ENCODE measurements at regions not wholly inside any gene's neighbourhood (a gene's known extent, or its start where the extent isn't known, plus 50 kb on each side); places are given as distances from the start of the nearest gene placed in this dataset.
"Not testable (repeated sequence)": the region's sequence is repeated elsewhere in the genome, so short reads cannot be mapped to it uniquely, and the experiment has no call there.

DNA sequence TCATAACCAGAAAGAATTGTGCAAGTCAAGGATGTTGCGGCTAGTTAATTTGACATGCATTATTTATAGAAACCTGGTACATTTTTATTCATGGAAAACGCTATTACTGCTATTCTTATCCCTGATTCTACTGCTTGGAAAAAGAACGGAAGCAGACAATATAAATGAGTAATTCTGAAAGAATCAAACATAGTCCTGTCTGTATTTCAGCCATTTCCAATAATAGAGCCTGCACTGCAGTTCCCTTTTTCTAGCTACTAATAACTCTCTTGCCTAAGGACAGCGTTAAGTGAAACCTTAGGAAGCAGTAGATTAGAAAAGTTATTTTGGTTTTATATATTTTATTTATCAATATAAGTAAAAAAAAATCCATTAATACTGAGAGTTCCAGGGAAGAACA is 414.9 kb downstream of the CYLC2 start:
- no peak for DNase-seq

DNA sequence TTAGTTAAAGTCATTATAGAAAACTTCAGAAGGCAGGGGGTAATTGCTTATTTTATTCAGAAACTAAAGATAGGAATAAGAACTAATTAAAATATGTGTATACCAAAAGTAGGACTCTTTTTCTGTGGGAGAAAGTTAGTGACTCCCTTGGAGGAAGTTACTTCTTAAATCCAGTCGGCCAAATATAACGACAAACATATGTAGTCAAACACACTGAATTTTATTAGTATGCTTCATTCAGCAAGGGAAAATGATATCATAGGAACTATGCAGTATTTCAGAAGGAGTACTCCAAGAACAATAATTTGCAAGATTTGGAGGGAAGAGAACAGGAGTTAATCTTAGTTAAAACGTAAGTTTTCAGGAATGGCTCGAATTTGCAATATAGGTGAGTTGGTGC is 432.6 kb downstream of the CYLC2 start:
- no peak for DNase-seq

DNA sequence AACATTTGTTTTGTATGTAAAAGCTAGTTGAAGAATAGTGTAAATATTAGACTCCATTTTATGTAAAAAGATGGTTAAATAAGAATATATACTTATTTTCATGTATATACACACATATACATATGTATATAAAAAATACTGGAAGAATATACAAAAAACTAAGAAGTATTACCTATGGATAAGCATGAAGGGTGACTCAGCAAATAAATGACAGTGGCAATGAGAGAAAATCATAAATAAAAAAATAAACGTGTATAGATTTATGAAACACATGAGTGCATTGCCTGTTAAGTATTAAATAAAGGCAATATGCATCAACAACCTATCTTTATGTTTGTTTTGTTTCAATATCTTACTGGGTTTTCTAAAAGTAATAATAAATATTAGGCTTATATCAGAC is 435.3 kb downstream of the CYLC2 start:
- DNase-seq = no peak

DNA sequence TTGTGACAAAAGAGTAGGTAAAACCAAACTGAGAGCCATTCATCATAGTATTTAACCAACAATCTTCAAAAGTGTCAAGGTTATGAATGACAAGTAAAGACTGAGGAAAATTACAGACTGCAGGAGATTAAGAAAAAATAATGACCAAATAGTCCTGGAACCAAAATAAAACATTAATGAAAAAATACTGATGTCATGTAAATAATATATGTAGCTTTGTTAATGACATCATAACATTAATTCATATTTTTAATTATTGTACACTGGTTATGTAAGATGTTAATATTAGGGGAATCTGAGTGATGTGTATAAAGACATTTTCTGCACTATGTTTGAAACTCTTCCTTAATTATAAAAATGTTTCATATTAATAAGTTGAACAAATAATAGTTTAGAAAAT is 436.7 kb downstream of the CYLC2 start:
- no peak for DNase-seq

DNA sequence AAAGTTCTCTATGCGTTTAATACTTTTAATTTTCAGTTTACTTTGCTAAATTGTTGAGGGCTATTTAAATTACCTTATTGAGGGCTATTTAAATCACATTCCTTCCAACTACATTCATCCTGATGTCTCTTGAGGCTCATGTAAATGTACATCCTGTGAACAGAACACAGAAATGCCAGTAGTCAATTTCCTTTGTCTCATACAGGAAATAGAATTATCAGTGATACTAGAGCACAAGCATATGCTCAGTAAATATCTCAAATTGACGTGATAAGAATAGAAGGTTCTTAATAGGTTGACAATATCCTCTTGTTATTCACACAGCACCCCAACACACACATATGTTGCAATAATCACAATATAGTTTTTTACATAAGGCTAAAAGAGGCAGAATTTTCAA is 449.0 kb downstream of the CYLC2 start:
- no peak for DNase-seq

DNA sequence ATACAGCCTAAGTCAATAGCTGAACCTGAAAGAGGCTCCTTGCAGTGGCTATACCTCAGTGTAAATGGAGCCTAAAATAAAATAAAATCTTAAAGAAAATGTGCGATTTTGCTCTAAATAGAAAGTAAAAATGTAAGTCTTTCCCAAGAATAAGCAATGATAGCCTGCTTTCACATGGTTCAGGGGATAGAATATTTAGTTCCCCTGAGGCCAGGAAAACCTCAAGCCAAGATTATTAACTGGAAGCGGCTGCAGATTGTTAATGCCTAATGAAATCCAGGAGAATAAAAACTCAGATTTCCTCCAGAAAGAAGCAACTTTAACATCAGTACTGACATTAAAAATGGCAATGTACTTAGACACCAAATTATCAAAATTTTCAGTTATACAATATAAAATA is 463.7 kb downstream of the CYLC2 start:
- DNase-seq = no peak

DNA sequence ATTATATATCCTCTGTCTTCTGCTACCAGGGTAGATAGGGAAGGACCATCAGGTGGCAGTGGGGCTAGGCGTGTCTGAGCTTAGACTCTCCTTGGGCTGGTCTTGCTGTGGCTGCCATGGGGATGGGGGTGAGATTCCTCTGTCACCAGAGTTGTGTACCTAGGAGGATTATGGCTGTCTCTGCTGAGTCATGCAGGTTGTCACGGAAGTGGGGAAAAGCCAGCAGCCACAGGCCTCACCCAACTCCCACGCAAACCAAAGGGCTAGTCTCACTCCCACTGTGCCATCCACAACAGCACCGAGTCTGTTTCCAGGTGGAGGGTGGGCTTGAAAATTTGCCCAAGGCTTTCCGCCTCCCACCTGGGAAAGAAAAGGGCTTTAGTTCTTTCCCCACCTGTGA is 476.1 kb downstream of the CYLC2 start:
- DNase-seq = no peak

DNA sequence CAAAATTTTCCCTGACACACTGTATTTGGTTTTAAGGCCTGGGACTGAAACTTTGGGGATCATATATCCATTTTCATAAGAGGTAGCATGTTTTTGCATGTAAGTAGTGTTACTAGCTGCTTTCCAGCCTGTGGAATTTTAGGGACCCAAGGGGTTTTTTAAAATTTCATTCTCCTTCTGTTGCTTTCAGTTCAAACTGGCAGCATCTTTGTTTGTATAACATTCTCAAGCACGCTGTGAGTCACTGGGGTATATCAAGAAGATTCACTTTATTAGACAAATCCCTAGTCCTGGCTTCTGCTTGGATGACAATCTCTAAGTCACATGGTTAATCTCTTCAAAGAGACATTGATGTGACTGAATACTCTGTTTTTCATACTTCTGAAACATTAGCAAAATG is 479.0 kb downstream of the CYLC2 start:
- DNase-seq = no peak

DNA sequence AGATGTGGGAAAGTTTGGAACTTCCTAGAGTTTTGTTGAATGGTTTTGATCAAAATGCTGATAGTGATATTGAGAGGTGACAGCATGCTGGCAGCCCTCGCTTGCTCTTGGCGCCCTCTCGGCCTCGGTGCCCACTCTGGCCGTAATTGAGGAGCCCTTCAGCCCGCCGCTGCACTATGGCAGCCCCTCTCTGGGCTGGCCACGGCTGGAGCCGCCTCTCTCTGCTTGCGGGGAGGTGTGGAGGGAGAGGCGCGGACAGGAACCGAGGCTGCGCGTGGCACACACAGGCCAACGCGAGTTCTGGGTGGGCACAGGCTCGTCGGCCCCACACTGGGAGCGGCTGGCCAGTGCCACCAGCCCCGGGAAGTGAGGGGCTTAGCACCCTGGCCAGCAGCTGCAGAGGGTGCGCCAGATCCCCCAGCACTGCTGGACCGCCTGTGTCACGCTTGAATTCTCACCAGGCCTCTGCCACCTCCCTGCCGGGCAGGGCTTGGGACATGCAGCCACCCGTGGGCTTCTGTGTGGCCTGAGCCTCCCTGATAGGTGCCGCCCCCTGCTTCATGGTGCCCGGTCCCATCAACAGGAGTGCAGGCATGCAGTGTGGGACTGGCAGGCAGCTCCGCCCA is 488.5 kb downstream of the CYLC2 start:
- DNase-seq = no peak

DNA sequence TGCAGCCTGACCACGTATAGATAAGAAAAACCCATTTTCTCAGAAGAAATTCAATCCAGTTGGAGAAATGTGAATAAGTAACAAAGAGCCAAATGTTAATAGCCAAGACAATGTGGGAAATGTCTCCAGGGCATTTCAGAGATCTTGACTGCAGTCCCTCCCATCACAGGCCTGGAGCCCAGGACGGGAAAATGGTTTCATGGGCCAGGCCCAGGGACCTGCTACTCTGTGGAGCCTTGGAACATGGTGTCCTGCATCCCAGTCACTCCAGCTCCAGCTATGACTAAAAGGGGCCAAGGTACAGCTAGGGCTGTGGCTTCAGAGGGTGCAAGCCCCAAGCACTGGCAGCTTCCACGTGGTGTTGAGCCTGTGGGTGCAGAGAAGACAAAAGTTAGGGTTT is 490.0 kb downstream of the CYLC2 start:
- no peak for DNase-seq

DNA sequence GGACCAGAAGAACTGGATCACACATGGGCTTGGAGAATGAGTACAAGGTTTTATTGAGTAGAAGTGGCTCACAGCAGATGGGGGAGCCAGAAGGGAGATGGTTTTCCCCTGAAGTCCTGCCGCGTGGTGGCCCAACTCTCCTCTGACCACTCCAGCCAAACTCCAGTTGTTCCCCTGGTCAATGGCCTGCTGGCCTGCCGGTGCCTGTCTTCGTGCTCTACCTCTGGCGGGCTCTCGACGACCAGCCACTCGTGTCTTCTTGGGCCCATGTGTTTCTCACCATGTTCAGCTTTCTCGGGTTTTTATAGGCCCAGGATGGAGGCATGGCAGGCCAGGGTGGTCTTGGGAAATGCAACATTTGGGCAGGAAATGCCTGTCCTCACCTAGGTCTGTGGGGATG is 519.6 kb downstream of the CYLC2 start:
- no peak for DNase-seq

DNA sequence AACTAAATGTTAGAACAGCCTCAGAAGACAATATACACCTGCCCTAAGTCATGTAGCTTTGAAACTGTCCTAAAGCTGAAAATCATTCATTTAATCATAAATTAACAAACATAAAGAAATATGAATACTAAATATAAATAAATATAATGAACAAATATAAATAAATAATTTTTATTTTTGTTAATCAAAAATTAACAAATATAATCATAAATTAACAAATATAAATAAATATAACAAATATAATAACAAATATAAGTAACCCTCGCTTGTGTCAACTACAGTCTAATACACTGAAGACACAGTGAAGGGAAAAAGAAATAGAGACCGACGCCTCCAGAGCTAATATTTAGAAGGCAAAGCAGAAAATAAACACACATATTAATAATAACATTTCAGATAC is 527.3 kb downstream of the CYLC2 start:
- no peak for DNase-seq

DNA sequence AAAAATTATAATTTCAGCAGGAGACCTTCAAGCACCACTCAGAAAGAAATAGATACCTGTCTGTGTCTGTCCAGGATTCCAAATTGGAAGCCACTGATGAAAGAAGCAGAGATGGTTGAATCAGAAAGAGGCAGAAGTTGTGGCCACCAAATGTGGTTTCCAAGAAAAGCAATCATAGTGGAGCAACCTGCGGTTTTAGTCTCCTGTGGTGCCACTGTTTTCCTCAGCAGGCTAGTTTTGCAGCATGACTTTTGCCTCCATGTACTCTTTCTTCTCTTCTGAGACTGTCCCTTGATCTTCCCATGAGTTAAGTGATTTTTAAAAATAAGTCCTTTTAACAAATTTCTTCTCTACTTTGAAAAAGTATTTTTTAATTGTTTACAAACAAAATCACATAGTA is 535.8 kb downstream of the CYLC2 start:
- no peak for DNase-seq

DNA sequence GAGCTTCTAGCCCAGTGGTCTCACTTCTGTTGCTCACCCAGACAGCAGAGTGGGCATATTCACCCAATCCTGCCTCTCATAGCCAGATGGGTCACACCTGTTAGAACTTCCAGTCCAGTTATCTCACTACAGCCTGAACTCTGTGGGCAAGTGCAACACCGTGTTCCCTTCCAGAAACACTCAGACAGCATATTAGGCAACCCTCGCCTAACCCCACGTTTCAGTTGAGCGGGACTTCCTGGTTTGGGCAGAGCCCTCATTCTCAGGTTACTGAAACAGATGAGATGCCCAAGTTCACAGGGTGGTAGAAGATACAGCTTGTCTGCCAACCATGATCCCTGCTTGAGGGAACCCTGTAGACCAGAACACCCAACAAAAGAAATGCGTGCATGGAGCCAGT is 538.2 kb downstream of the CYLC2 start:
- DNase-seq = no peak

DNA sequence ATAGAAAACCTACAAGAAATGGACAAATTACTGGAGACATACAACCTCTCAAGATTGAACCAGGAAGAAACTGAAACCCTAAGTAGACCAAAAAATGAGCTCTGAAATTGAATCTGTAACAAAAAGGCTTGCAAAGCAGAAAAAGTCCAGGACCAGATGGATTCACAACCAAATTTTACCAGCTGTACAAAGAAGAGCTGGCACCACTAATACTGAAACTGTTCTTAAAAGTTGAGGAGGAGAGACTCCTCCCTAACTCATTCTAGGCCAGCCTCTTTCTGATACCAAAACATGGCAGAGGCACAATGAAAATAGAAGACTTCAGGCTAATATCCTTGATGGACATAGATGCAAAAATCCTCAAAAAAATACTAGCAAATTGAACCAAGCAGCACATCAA is 542.3 kb downstream of the CYLC2 start:
- no peak for DNase-seq

DNA sequence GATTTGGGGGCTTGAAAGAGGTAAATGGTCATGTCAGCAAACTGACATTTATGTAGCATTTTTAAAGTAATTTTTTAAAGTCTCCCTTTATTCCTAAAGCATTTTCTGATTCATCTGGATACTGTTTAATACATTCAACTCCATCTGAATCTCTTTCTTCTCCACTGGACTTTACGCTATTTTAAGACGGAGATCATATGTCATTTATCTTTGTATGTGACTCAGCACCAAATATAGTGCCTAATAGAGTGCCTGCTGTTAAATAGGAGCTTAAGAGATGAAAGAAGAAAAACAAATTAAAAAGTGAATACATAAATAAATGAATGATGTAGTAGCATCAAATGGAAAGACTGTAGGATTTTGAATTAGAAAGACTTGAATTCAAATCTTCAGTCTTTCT is 548.8 kb upstream of the SMC2 start:
- DNase-seq = no peak

DNA sequence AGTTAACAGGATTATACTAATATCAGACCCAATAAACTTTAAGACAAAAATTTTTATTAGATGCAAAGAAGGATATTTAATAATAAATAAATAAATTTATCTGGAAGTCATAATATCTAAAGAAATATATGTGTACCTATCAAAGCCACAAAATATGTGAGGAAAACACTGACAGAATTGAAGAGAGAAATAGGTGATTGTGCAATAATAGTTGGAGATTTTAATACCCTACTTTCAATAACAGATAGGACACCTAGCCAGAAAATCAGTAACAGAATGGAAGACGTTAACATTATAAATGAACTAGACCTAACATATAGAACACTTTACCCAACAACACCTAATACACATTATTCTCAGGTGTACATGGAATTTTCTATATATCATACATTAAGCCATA is 541.4 kb upstream of the SMC2 start:
- no peak for DNase-seq

DNA sequence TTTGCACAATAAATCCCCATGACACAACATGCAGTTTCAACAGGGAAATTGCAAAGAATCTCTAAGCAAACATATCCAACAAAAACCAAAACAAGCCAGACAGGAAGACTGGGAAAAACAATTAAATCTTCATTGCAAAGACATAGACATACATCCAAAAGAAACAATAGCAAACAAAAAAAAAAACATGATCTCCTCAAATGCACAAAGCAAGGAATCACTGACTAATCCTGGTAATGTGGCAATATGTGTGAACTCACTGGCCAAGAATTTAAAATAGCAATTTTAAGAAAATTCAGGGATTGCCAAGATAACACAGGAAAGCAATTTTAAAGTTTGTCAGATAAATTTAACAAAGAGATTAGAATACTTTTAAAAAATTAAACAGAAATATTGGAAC is 520.1 kb upstream of the SMC2 start:
- no peak for DNase-seq

DNA sequence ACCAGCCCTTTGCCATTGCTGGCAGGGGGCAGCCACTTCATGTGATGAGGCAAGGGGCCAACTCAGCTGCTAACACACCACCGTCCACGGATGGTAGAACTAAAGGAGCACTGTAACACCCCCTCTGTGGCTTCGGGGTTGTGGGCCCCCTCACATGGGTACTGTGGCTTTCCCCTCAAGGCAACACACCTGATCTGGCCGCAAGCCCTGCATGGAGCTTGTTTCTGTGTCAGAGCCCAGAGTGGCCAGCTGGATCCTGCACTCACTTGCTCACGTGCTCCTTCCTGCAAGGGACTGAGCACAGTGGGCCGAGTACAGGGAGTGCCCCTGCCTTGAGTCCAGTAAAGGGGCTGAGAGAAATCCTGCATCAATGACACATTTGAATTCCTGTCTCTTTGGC is 507.4 kb upstream of the SMC2 start:
- DNase-seq = no peak

DNA sequence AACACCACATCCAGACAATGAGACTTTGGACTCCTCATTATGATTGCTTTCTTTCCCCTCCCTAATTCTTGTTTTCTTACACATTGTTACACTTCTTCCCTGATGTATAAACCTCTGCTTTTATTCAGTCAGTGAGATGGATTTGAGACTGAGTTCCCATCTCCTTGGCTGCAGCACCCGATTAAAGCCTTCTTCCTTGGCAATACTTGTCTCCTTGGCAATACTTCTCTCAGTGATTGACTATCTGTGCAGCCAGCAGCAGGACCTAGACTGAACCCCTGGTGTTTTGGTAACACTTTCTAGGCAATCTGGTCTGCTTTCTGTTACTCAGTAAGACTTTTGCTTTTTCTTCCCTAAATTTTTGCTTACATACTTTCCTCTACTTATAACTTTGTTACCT is 492.8 kb upstream of the SMC2 start:
- no peak for DNase-seq

DNA sequence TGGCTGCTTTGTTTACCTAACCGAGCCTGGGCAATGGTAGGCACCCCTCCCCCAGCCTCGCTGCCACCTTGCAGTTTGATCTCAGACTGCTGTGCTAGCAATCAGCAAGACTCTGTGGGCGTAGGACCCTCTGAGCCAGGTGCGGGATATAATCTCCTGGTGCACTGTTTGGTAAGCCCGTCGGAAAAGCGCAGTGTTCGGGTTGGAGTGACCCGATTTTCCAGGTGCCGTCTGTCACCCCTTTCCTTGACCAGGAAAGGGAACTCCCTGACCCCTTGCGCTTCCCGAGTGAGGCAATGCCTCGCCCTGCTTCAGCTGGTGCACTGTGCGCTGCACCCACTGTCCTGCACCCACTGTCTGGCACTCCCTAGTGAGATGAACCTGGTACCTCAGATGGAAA is 482.2 kb upstream of the SMC2 start:
- DNase-seq = not testable (repeated sequence)

DNA sequence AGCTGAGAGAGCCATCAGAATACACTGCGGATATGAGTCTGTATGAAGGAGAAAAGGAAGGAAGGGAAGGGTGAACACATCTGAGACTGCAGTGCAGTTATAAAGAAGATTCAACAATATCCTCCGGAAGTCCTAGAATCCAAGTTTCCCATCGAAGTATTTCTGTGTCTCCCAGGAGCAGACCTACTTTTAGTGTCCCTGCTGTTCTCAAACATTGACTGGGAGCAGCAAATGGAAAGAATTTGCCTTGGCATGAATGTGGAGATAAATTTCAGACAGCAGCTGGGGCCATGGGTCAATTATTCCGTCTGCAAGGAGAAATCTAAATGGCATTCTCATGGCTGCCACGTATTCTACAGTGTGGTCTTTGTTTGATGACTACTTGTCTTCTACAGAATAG is 478.1 kb upstream of the SMC2 start:
- no peak for DNase-seq

DNA sequence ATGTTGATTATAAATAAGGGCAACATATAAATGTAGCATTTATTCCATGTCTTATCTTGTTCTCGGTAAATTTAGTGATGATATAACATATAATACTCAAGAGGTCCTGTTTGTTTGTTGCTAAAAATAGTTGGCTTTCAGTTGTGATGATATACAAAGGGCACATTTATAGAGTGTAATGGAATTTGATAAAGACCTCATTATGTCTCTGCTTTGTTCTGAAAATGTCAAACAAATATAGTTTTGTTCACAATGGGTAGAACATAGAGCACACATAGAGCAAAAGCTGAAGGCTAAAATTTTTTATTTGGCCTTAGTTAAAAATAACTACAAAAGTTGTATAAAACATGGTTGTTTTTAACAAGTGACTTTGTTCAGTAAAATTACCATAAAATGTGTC is 477.1 kb upstream of the SMC2 start:
- no peak for DNase-seq

DNA sequence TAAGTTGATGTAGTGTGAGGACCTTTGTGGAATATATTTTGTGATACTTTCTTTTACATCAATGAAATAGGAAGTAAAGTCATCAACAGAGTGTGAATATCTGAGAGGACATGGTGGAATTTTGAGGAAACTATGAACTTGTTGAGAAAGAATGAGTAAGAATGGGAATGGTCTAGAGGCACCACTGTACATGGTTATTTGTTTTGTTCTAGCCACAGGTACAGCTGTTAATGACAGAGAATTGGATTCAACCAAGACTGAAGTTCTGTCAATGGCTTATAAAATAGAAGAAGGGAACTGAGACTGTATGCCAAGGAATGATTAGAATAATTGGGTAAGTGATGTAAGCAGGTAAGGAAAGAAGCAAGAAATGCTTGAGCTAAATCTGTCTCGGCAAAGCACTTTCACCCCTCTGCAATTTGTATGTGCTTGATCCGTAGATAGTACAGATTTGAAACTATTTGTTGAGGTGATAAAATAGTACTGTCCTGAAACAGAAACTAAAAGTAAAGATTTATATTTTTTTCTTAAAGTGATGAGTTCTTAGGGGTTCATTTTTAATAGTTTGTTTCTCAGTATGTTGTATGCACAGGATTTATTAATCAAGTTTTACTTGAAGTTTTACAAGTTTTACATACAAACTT is 468.8 kb upstream of the SMC2 start:
- no peak for DNase-seq

DNA sequence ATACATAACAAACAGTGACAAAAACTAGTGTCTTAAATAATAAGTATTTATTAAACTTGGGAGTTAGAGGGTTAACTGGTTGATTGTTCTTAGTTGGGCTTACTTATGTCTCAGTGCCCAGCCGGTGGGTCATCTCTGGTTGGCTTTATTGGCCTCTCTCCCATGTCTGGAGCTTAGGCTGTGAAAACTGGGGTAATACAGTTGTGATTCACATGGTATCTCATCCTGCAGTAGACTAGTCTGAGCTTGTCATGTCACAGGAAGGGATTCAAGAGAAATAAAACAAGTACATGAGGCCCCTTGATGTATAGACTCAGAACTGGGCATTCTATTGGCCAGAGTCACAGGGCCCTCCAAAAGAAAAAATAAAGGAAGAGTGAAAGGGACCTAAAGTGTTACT is 466.4 kb upstream of the SMC2 start:
- no peak for DNase-seq

DNA sequence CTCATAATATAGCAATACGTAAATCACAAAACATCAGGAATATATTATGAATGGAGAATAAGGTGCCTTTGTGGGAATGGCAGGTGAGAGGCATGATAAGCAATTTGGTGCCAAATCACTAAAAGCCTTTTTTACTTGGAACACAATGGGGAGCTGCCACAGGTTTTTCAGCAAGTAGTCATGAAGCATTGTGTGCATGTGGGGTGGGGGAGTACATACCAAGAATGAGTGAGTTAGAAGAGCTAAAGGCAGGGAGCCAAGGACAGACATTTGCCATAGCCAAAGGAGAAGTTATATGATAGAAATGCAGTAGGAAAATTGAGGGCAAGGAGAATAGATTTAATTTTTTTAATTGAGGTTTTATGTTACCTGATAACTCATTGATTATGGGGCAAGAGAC is 445.0 kb upstream of the SMC2 start:
- no peak for DNase-seq

Data from activated T-cell treated with anti-CD3 and anti-CD28 coated beads, Interleukin-2, amount 50 U/mL, for 48 hours (primary cell).